ENCODE measurements at regions not wholly inside any gene's neighbourhood (a gene's known extent, or its start where the extent isn't known, plus 50 kb on each side); places are given as distances from the start of the nearest gene placed in this dataset.
"Not testable (repeated sequence)": the region's sequence is repeated elsewhere in the genome, so short reads cannot be mapped to it uniquely, and the experiment has no call there.

GRCh38 chr2:54065411-54065810, 50.0 kb upstream of the ACYP2 start:
- no peak for DNase-seq

- no peak for DNase-seq
Observed at GRCh38 chr2:54063967-54064535, 51.4 kb upstream of the ACYP2 start.

GRCh38 chr2:54062401-54062800, 53.0 kb upstream of the ACYP2 start:
- DNase-seq = no peak

- DNase-seq = no peak
Observed at GRCh38 chr2:54061272-54061671, 54.1 kb upstream of the ACYP2 start.

- no peak for DNase-seq
Observed at GRCh38 chr2:54059986-54060385, 55.4 kb upstream of the ACYP2 start.

GRCh38 chr2:54059504-54059903, 55.9 kb upstream of the ACYP2 start:
- DNase-seq = no peak

GRCh38 chr2:54058449-54058848, 57.0 kb upstream of the ACYP2 start:
- no peak for DNase-seq

- no peak for DNase-seq
Observed at GRCh38 chr2:54054774-54055173, 60.6 kb upstream of the ACYP2 start.

- no peak for DNase-seq
Observed at GRCh38 chr2:54054271-54054670, 61.1 kb upstream of the ACYP2 start.

GRCh38 chr2:54053830-54054229, 61.6 kb upstream of the ACYP2 start:
- DNase-seq = no peak

GRCh38 chr2:54052825-54053718, 62.3 kb upstream of the ACYP2 start:
- no peak for DNase-seq

GRCh38 chr2:54050445-54050844, 65.0 kb upstream of the ACYP2 start:
- DNase-seq = no peak

GRCh38 chr2:54049365-54049764, 66.0 kb upstream of the ACYP2 start:
- DNase-seq = peak; percentile 53

- not testable (repeated sequence) for DNase-seq
Observed at GRCh38 chr2:54048896-54049295, 66.5 kb upstream of the ACYP2 start.

GRCh38 chr2:54048117-54048785, 67.2 kb upstream of the ACYP2 start:
- DNase-seq = no peak

- no peak for DNase-seq
Observed at GRCh38 chr2:54047658-54048057, 67.8 kb upstream of the ACYP2 start.

GRCh38 chr2:54047091-54047490, 68.3 kb upstream of the ACYP2 start:
- no peak for DNase-seq

GRCh38 chr2:54042897-54043620, 72.3 kb upstream of the PSME4 start:
- DNase-seq = peak; percentile 7

GRCh38 chr2:54042341-54042740, 71.5 kb upstream of the PSME4 start:
- DNase-seq = no peak

- DNase-seq = no peak
Observed at GRCh38 chr2:54041135-54041534, 70.3 kb upstream of the PSME4 start.

- no peak for DNase-seq
Observed at GRCh38 chr2:54040685-54041084, 69.9 kb upstream of the PSME4 start.

- DNase-seq = no peak
Observed at GRCh38 chr2:54040250-54040649, 69.5 kb upstream of the PSME4 start.

GRCh38 chr2:54038835-54039234, 68.0 kb upstream of the PSME4 start:
- DNase-seq = no peak

All from tongue (tissue), 1 donor.